Smooth muscle cell (in vitro differentiated cells): ENCODE measurements at regions not wholly inside any gene's neighbourhood (a gene's known extent, or its start where the extent isn't known, plus 50 kb on each side); places are given as distances from the start of the nearest gene placed in this dataset.
"Not testable (repeated sequence)": the region's sequence is repeated elsewhere in the genome, so short reads cannot be mapped to it uniquely, and the experiment has no call there.

Experiments
- DNase-seq: peaks from one replicate; lab custom pipeline; 2025; ENCODE audit not compliant: unreplicated experiment; lab: John Stamatoyannopoulos, UW
- H2AFZ ChIP-seq: fragments of 200-600 bp; sonication (generic); 2 replicates; pipeline ENCODE4 v1.6.0; 2016; ENCODE audit warnings: antibody characterized with exemption, low read depth, mild to moderate bottlenecking
- H3F3A ChIP-seq: fragments of 200-600 bp; sonication (generic); 2 replicates; pipeline ENCODE4 v1.6.0; 2017; ENCODE audit warnings: antibody characterized with exemption, low read depth
- H3K27ac ChIP-seq: fragments of 200-600 bp; sonication (generic); 2 replicates; pipeline ENCODE4 v1.5.1; 2016; ENCODE audit warnings: low read depth, mild to moderate bottlenecking
- H3K27me3 ChIP-seq: fragments of 200-600 bp; sonication (generic); 2 replicates; pipeline ENCODE4 v1.6.1; 2016; ENCODE audit warnings: low read depth, mild to moderate bottlenecking
- H3K36me3 ChIP-seq: fragments of 200-600 bp; sonication (generic); 2 replicates; pipeline ENCODE4 v1.5.1; 2016; ENCODE audit warnings: low read depth
- H3K4me1 ChIP-seq: fragments of 200-600 bp; sonication (generic); 2 replicates; pipeline ENCODE4 v1.5.1; 2016; ENCODE audit warnings: low read depth
- H3K4me2 ChIP-seq: fragments of 200-600 bp; sonication (generic); 2 replicates; pipeline ENCODE4 v1.6.0; 2016; ENCODE audit warnings: mild to moderate bottlenecking
- H3K4me3 ChIP-seq: fragments of 200-600 bp; sonication (generic); 2 replicates; pipeline ENCODE4 v1.5.1; 2016; ENCODE audit warnings: mild to moderate bottlenecking
- H3K79me2 ChIP-seq: fragments of 200-600 bp; sonication (generic); 2 replicates; pipeline ENCODE4 v1.6.0; 2016; ENCODE audit warnings: low read depth, mild to moderate bottlenecking
- H3K9ac ChIP-seq: fragments of 200-600 bp; sonication (generic); 2 replicates; pipeline ENCODE4 v1.6.0; 2016; ENCODE audit warnings: low read depth
- H3K9me3 ChIP-seq: fragments of 200-600 bp; sonication (generic); replicated peaks from 2 replicates; pipeline ENCODE4 v1.5.1; 2016; ENCODE audit warnings: low read depth
- H4K20me1 ChIP-seq: fragments of 200-600 bp; sonication (generic); 2 replicates; pipeline ENCODE4 v1.6.0; 2016; ENCODE audit warnings: low read depth
- CTCF ChIP-seq: fragments of 200-600 bp; sonication (generic); IDR thresholded peaks from 2 replicates; pipeline ENCODE4 v1.5.1; 2017; ENCODE audit warnings: borderline replicate concordance, mild to moderate bottlenecking, antibody characterized with exemption; ENCODE audit not compliant: insufficient read depth, poor library complexity, severe bottlenecking
- WGBS: methylation state at CpG from one replicate; pipeline ENCODE4 v1.1.7; 2016; ENCODE audit warnings: low lambda C conversion rate; 5-methylcytosine and 5-hydroxymethylcytosine counted together

- H3K4me1 ChIP-seq: no peaks in the 10 kb centered on the region
- TF ChIP-seq CTCF: no peak
- H3K9ac ChIP-seq: no peak overlapping the region
- H3K27ac ChIP-seq: no peak overlapping the region
- no peak overlapping the region for H2AFZ ChIP-seq
- H3F3A ChIP-seq: no peaks in the 10 kb centered on the region
- H3K79me2 ChIP-seq: no peaks in the 10 kb centered on the region
- no peaks in the 10 kb centered on the region for H3K36me3 ChIP-seq
- no peak overlapping the region for H3K4me3 ChIP-seq
- WGBS: 69% methylated on average over 3 of the region's 3 CpGs
- no peak overlapping the region for H3K4me2 ChIP-seq
- H4K20me1 ChIP-seq: no peaks in the 10 kb centered on the region
- H3K9me3 ChIP-seq: no peaks in the 10 kb centered on the region
- peaks cover 22% of the 10 kb centered on the region for H3K27me3 ChIP-seq
- no peak for DNase-seq
These were observed 359.7 kb upstream of the ATP10A start for GRCh38 chr15:26222781-26223180.

GRCh38 chr15:26217043-26217442, 353.9 kb upstream of the ATP10A start:
- H3K4me3 ChIP-seq, H4K20me1 ChIP-seq, H2AFZ ChIP-seq, H3K27ac ChIP-seq, H3K9ac ChIP-seq, H3K9me3 ChIP-seq, H3K4me2 ChIP-seq, H3K4me1 ChIP-seq, DNase-seq, H3K79me2 ChIP-seq, H3F3A ChIP-seq, H3K36me3 ChIP-seq: not testable (repeated sequence)
- peaks cover 45% of the 10 kb centered on the region for H3K27me3 ChIP-seq
- WGBS: 76% methylated on average over 2 of the region's 2 CpGs

- Histone ChIP-seq H2AFZ (no peak overlapping the region), H3K9ac (no peak overlapping the region), H3K36me3 (no peaks in the 10 kb centered on the region), H3K4me1 (no peaks in the 10 kb centered on the region), H3K27ac (no peak overlapping the region), H3K9me3 (no peaks in the 10 kb centered on the region), H3F3A (no peaks in the 10 kb centered on the region), H4K20me1 (no peaks in the 10 kb centered on the region), H3K4me3 (no peak overlapping the region), H3K79me2 (no peaks in the 10 kb centered on the region), H3K27me3 (peaks cover 55% of the 10 kb centered on the region), H3K4me2 (no peak overlapping the region)
- no peak for DNase-seq
- WGBS: 94% methylated on average over 3 of the region's 3 CpGs
- TF ChIP-seq CTCF: no peak
These were observed 351.2 kb upstream of the ATP10A start for GRCh38 chr15:26214290-26214689.

GRCh38 chr15:26213427-26213826, 350.3 kb upstream of the ATP10A start:
- Histone ChIP-seq H3K27ac (no peak overlapping the region), H3K4me3 (no peak overlapping the region), H3K9me3 (no peaks in the 10 kb centered on the region), H3F3A (no peaks in the 10 kb centered on the region), H3K4me1 (no peaks in the 10 kb centered on the region), H3K4me2 (no peak overlapping the region), H4K20me1 (no peaks in the 10 kb centered on the region), H3K9ac (no peak overlapping the region), H3K36me3 (no peaks in the 10 kb centered on the region), H3K79me2 (no peaks in the 10 kb centered on the region), H2AFZ (no peak overlapping the region), H3K27me3 (peaks cover 47% of the 10 kb centered on the region)
- 93% methylated on average over 2 of the region's 2 CpGs for WGBS
- no peak for TF ChIP-seq CTCF
- DNase-seq: no peak
